ENCODE measurements at regions not wholly inside any gene's neighbourhood (a gene's known extent, or its start where the extent isn't known, plus 50 kb on each side); places are given as distances from the start of the nearest gene placed in this dataset.

GRCh38 chr9:12056874-12057273, 636.3 kb upstream of the TYRP1 start:
- TF ChIP-seq CTCF (IDR thresholded peaks at IDR 0.05): no peak
- TF ChIP-seq POLR2A (IDR thresholded peaks at IDR 0.05): no peak
- no peak for TF ChIP-seq POLR2AphosphoS5 (IDR thresholded peaks at IDR 0.05)

Measured in gastroesophageal sphincter (tissue), 3 donors.